Femur (tissue), 1 donor: ENCODE measurements at regions not wholly inside any gene's neighbourhood (a gene's known extent, or its start where the extent isn't known, plus 50 kb on each side); places are given as distances from the start of the nearest gene placed in this dataset.

Source experiments
- DNase-seq: peaks from one replicate; pipeline ENCODE4 v3.0.0-alpha.2; 2017

GRCh38 chr20:60389441-60389840 lies 431.2 kb downstream of the CDH26 start:
- no peak for DNase-seq

GRCh38 chr20:60389882-60390281 lies 431.7 kb downstream of the CDH26 start:
- DNase-seq: no peak

- DNase-seq: peak; percentile 79
Measured at GRCh38 chr20:60395991-60396390, 437.8 kb downstream of the CDH26 start.

GRCh38 chr20:60400567-60400966 lies 442.3 kb downstream of the CDH26 start:
- no peak for DNase-seq

GRCh38 chr20:60402189-60403058 lies 444.2 kb downstream of the CDH26 start:
- no peak for DNase-seq

GRCh38 chr20:60403105-60403741 lies 445.0 kb downstream of the CDH26 start:
- DNase-seq: peak; percentile 70

GRCh38 chr20:60407011-60407771 lies 449.0 kb downstream of the CDH26 start:
- DNase-seq: no peak

GRCh38 chr20:60407938-60408337 lies 449.7 kb downstream of the CDH26 start:
- DNase-seq: no peak

GRCh38 chr20:60408435-60408834 lies 450.2 kb downstream of the CDH26 start:
- DNase-seq: no peak

GRCh38 chr20:60410618-60411264 lies 452.5 kb downstream of the CDH26 start:
- DNase-seq: no peak

- DNase-seq: no peak
Measured at GRCh38 chr20:60411813-60412212, 453.6 kb downstream of the CDH26 start.

- no peak for DNase-seq
Measured at GRCh38 chr20:60420676-60421229, 462.5 kb downstream of the CDH26 start.

GRCh38 chr20:60422848-60423247 lies 464.6 kb downstream of the CDH26 start:
- no peak for DNase-seq

- DNase-seq: no peak
Measured at GRCh38 chr20:60424267-60424902, 466.2 kb downstream of the CDH26 start.

GRCh38 chr20:60427516-60427915 lies 469.3 kb downstream of the CDH26 start:
- DNase-seq: no peak

GRCh38 chr20:60428651-60429050 lies 470.4 kb downstream of the CDH26 start:
- no peak for DNase-seq

GRCh38 chr20:60430516-60431001 lies 472.3 kb downstream of the CDH26 start:
- no peak for DNase-seq

GRCh38 chr20:60431349-60431748 lies 473.1 kb downstream of the CDH26 start:
- no peak for DNase-seq

- DNase-seq: no peak
Measured at GRCh38 chr20:60437418-60437817, 479.2 kb downstream of the CDH26 start.

- no peak for DNase-seq
Measured at GRCh38 chr20:60446267-60447111, 488.3 kb downstream of the CDH26 start.

GRCh38 chr20:60447703-60448102 lies 489.5 kb downstream of the CDH26 start:
- no peak for DNase-seq
